HepG2 (cell line): ENCODE measurements at regions not wholly inside any gene's neighbourhood (a gene's known extent, or its start where the extent isn't known, plus 50 kb on each side); places are given as distances from the start of the nearest gene placed in this dataset.

ENCODE experiments used
- ARHGAP35 ChIP-seq: sonication (generic); formaldehyde crosslinking; IDR thresholded peaks from 2 replicates; pipeline ENCODE4 v1.9.0; 2022; ENCODE audit warnings: mild to moderate bottlenecking, inconsistent platforms, moderate library complexity, missing genetic modification reagents, borderline replicate concordance
- CREB3 ChIP-seq: sonication (generic); formaldehyde crosslinking; IDR thresholded peaks from 2 replicates; pipeline ENCODE4 v1.5.0; 2020; ENCODE audit warnings: missing genetic modification reagents
- GTF3A ChIP-seq: sonication (generic); formaldehyde crosslinking; conservative IDR thresholded peaks from 2 replicates; pipeline ENCODE4 v1.4.0; 2020; ENCODE audit warnings: mild to moderate bottlenecking, missing genetic modification reagents
- JARID2 ChIP-seq: sonication (generic); formaldehyde crosslinking; IDR thresholded peaks from 2 replicates; pipeline ENCODE4 v1.8.1; 2023; ENCODE audit warnings: missing genetic modification reagents, inconsistent platforms; ENCODE audit not compliant: insufficient replicate concordance
- KAT8 ChIP-seq: IDR thresholded peaks from 2 replicates; pipeline ENCODE4 v1.6.1; 2016; ENCODE audit warnings: missing genetic modification reagents, missing compliant biosample characterization
- MEIS1 ChIP-seq: sonication (generic); formaldehyde crosslinking; IDR thresholded peaks from 2 replicates; pipeline ENCODE4 v1.9.0; 2021; ENCODE audit warnings: mild to moderate bottlenecking, missing genetic modification reagents, moderate library complexity, borderline replicate concordance
- PAF1 ChIP-seq: IDR thresholded peaks from 2 replicates; pipeline ENCODE4 v1.6.1; 2016; ENCODE audit warnings: missing genetic modification reagents, missing compliant biosample characterization
- PHF21A ChIP-seq: sonication (generic); formaldehyde crosslinking; IDR thresholded peaks from 2 replicates; pipeline ENCODE4 v1.5.0; 2020; ENCODE audit warnings: mild to moderate bottlenecking, missing genetic modification reagents
- PRPF4 ChIP-seq: fragments of 200-400 bp; formaldehyde crosslinking; IDR thresholded peaks from 2 replicates; pipeline ENCODE4 v1.6.1; 2016; ENCODE audit warnings: low read length, low read depth; ENCODE audit not compliant: poor library complexity, severe bottlenecking
- SIN3B ChIP-seq: fragments of 150-350 bp; IDR thresholded peaks from 2 replicates; pipeline ENCODE4 v1.6.1; 2014; ENCODE audit warnings: low read length
- SNAPC2 ChIP-seq: sonication (generic); formaldehyde crosslinking; IDR thresholded peaks from 2 replicates; pipeline ENCODE4 v1.8.1; 2022; ENCODE audit warnings: mild to moderate bottlenecking, missing genetic modification reagents
- STAT5B ChIP-seq: sonication (generic); formaldehyde crosslinking; IDR thresholded peaks from 2 replicates; pipeline ENCODE4 v1.4.0; 2020; ENCODE audit warnings: missing genetic modification reagents
- TBX3 ChIP-seq: fragments of 450-650 bp; IDR thresholded peaks from 2 replicates; pipeline ENCODE4 v1.6.1; 2017; ENCODE audit warnings: antibody characterized with exemption, mild to moderate bottlenecking, inconsistent platforms, borderline replicate concordance
- TCF12 ChIP-seq, 2 experiments: fragments of 450-650 bp in 1 of 2; sonication (generic) in 1 of 2; formaldehyde crosslinking in 1 of 2; IDR thresholded peaks; 2 replicates each; pipeline versions ENCODE4 v1.6.1 to v1.8.0; 2017 to 2022; ENCODE audit warnings: antibody characterized with exemption in 1 of 2, mild to moderate bottlenecking in 1 of 2, missing genetic modification reagents in 1 of 2, moderate library complexity in 1 of 2
- TEAD3 ChIP-seq: optimal IDR thresholded peaks from 2 replicates; pipeline ENCODE3; 2016; ENCODE audit warnings: borderline replicate concordance
- ZBTB44 ChIP-seq: sonication (generic); formaldehyde crosslinking; IDR thresholded peaks from 2 replicates; pipeline ENCODE4 v1.4.0; 2020; ENCODE audit warnings: missing genetic modification reagents
- ZBTB7B ChIP-seq: sonication (generic); formaldehyde crosslinking; IDR thresholded peaks from 2 replicates; pipeline ENCODE4 v1.4.0; 2020; ENCODE audit warnings: missing genetic modification reagents
- ZNF256 ChIP-seq: sonication (generic); formaldehyde crosslinking; conservative IDR thresholded peaks from 2 replicates; pipeline ENCODE4 v1.4.0; 2020; ENCODE audit warnings: missing genetic modification reagents
- ZNF512B ChIP-seq: sonication (generic); formaldehyde crosslinking; IDR thresholded peaks from 2 replicates; pipeline ENCODE4 v1.5.1; 2020; ENCODE audit warnings: missing genetic modification reagents, mild to moderate bottlenecking, borderline replicate concordance
- ZNF770 ChIP-seq: sonication (generic); formaldehyde crosslinking; IDR thresholded peaks from 2 replicates; pipeline ENCODE4 v1.5.0; 2020; ENCODE audit warnings: mild to moderate bottlenecking, missing genetic modification reagents

GRCh38 chr12:132426349-132427173 is 63.4 kb upstream of the FBRSL1 start (continued):
- no peak for TF ChIP-seq CREB3
- TF ChIP-seq ZBTB44 (CRISPR knock-in tag) = 0 out of 2 replicates have a peak, but pooled peaks have one; percentile 52
- peak; percentile 23 for TF ChIP-seq JARID2
- no peak for TF ChIP-seq ZNF512B (CRISPR knock-in tag)
- no peak; the same call in 1 of the 2 replicates for TF ChIP-seq MEIS1 (CRISPR knock-in tag)
- TF ChIP-seq GTF3A (CRISPR knock-in tag) = no peak
- peak; percentile 98 for TF ChIP-seq SNAPC2 (CRISPR knock-in tag)
- peak; percentile 89; the same call in 1 of the 2 replicates for TF ChIP-seq ARHGAP35 (CRISPR knock-in tag)
- no peak for TF ChIP-seq ZNF770 (CRISPR knock-in tag)
- TF ChIP-seq KAT8 (CRISPR knock-in tag) = 0 out of 2 replicates have a peak, but pooled peaks have one; percentile 42
- no peak for TF ChIP-seq ZNF256
- no peak for TF ChIP-seq PRPF4
- TF ChIP-seq STAT5B (CRISPR knock-in tag) = no peak
- no peak for TF ChIP-seq TCF12 (IDR thresholded peaks at IDR 0.05)
- TF ChIP-seq TCF12 (CRISPR knock-in tag; IDR thresholded peaks at IDR 0.05) = no peak
- no peak for TF ChIP-seq SIN3B
- TF ChIP-seq TBX3 = no peak
- no peak for TF ChIP-seq ZBTB7B (CRISPR knock-in tag)
- peak; percentile 36 for TF ChIP-seq TEAD3 (CRISPR knock-in tag)
- no peak for TF ChIP-seq PAF1 (CRISPR knock-in tag)
- TF ChIP-seq PHF21A (CRISPR knock-in tag) = no peak; the same call in 1 of the 2 replicates
